ENCODE measurements at regions not wholly inside any gene's neighbourhood (a gene's known extent, or its start where the extent isn't known, plus 50 kb on each side); places are given as distances from the start of the nearest gene placed in this dataset.
"Not testable (repeated sequence)": the region's sequence is repeated elsewhere in the genome, so short reads cannot be mapped to it uniquely, and the experiment has no call there.

- Histone ChIP-seq H3K4me3 (replicated peaks in 1 of 3; ENCODE audit: insufficient read depth in 1 of 3, low read depth in 1 of 3, low read length in 3 of 3) (no peak overlapping the region), H3K36me3 (ENCODE audit: control insufficient read depth in 2 of 2, extremely low read depth in 1 of 2, insufficient read depth in 2 of 2, low read length in 2 of 2) (no peaks in the 10 kb centered on the region), H3K4me2 (ENCODE audit: insufficient read depth, low read length) (no peak overlapping the region), H3K9ac (replicated peaks; ENCODE audit: extremely low read depth, insufficient read depth, low read length) (no peak overlapping the region), H3K9me1 (replicated peaks; ENCODE audit: control insufficient read depth, extremely low read depth, insufficient read depth, low read length) (no peaks in the 10 kb centered on the region), H2AFZ (ENCODE audit: low read depth, low read length) (no peak overlapping the region), H3K79me2 (ENCODE audit: control insufficient read depth, insufficient read depth, low read length) (no peaks in the 10 kb centered on the region), H3K4me1 (ENCODE audit: control insufficient read depth, extremely low read depth, insufficient read depth, low read length) (no peaks in the 10 kb centered on the region), H3K27me3 (ENCODE audit: control insufficient read depth in 2 of 2, insufficient read depth in 2 of 2, low read length in 2 of 2) (no peaks in the 10 kb centered on the region), H3K9me3 (replicated peaks; ENCODE audit: control insufficient read depth, insufficient read depth, low read length) (no peaks in the 10 kb centered on the region), H3K27ac (ENCODE audit: insufficient read depth, low read depth, low read length) (no peak overlapping the region), H4K20me1 (replicated peaks; ENCODE audit: control insufficient read depth, extremely low read depth, insufficient read depth, low read length) (no peaks in the 10 kb centered on the region)
- DNase-seq (ENCODE audit: low read depth, low spot score): no peak
- dilution Hi-C loops (cut with MboI; ENCODE audit: extremely low pct_ligation_motif_present, low sequenced_read_pairs): no loop called here
- BruUV-seq (replicated peaks): no TSS peak
- POLR2A ChIA-PET: no interaction called here
- intact Hi-C loops (cut with micrococcal nuclease): no loop called here
- CTCF ChIA-PET: interaction anchor here (1.2 kb wide), 1 partner anchor 79 kb away, joined by 3 read pairs; no protein-coding TSS in a partner anchor
- TF ChIP-seq CTCF (IDR thresholded peaks at IDR 0.05; ENCODE audit: extremely low read depth in 1 of 2, insufficient read depth in 1 of 2, low read depth in 1 of 2, low read length in 2 of 2): no peak
- no peak for TF ChIP-seq POLR2AphosphoS5 (IDR thresholded peaks at IDR 0.05; ENCODE audit: insufficient read depth, low read depth, low read length)
- TF ChIP-seq GATA2 (IDR thresholded peaks at IDR 0.05; ENCODE audit: insufficient read depth, insufficient read length, low read depth, low read length): no peak
- no peak for TF ChIP-seq JUN (IDR thresholded peaks at IDR 0.05; ENCODE audit: borderline replicate concordance, insufficient read depth, insufficient read length, low read depth)
- TF ChIP-seq MAX (IDR thresholded peaks at IDR 0.05; ENCODE audit: insufficient read depth, insufficient read length): no peak
- no peak for TF ChIP-seq MYC (IDR thresholded peaks at IDR 0.05; ENCODE audit: low read depth, low read length)
- TF ChIP-seq FOS (IDR thresholded peaks at IDR 0.05; ENCODE audit: borderline replicate concordance, insufficient read depth, low read length): no peak
- TF ChIP-seq EZH2 (IDR thresholded peaks at IDR 0.05; ENCODE audit: borderline replicate concordance, low read depth, low read length, severe bottlenecking): no peak
- no peak for TF ChIP-seq POLR2A (IDR thresholded peaks at IDR 0.05; ENCODE audit: low read depth, low read length)
- no peak for FAIRE-seq
Measured at GRCh38 chr15:75123395-75123794, 78.3 kb upstream of the C15orf39 start.

- H3K9me1 ChIP-seq (replicated peaks; ENCODE audit: control insufficient read depth, extremely low read depth, insufficient read depth, low read length); H3K9me3 ChIP-seq (replicated peaks; ENCODE audit: control insufficient read depth, insufficient read depth, low read length); FAIRE-seq; BruUV-seq (replicated peaks); H3K4me3 ChIP-seq (replicated peaks in 1 of 3; ENCODE audit: insufficient read depth in 1 of 3, low read depth in 1 of 3, low read length in 3 of 3); POLR2A ChIA-PET; DNase-seq (ENCODE audit: low read depth, low spot score); H3K4me1 ChIP-seq (ENCODE audit: control insufficient read depth, extremely low read depth, insufficient read depth, low read length); H3K79me2 ChIP-seq (ENCODE audit: control insufficient read depth, insufficient read depth, low read length); H4K20me1 ChIP-seq (replicated peaks; ENCODE audit: control insufficient read depth, extremely low read depth, insufficient read depth, low read length); H3K9ac ChIP-seq (replicated peaks; ENCODE audit: extremely low read depth, insufficient read depth, low read length); H3K27ac ChIP-seq (ENCODE audit: insufficient read depth, low read depth, low read length); H3K27me3 ChIP-seq (ENCODE audit: control insufficient read depth in 2 of 2, insufficient read depth in 2 of 2, low read length in 2 of 2); H3K36me3 ChIP-seq (ENCODE audit: control insufficient read depth in 2 of 2, extremely low read depth in 1 of 2, insufficient read depth in 2 of 2, low read length in 2 of 2); H2AFZ ChIP-seq (ENCODE audit: low read depth, low read length); H3K4me2 ChIP-seq (ENCODE audit: insufficient read depth, low read length); dilution Hi-C loops (cut with MboI; ENCODE audit: extremely low pct_ligation_motif_present, low sequenced_read_pairs): not testable (repeated sequence)
- intact Hi-C loops (cut with micrococcal nuclease): loop anchor here (2.0 kb wide), 1 partner anchor 15 kb away; no protein-coding TSS in a partner anchor
- CTCF ChIA-PET: interaction anchor here (1.2 kb wide), 2 partner anchors 9 to 80 kb away, joined by 3 to 4 read pairs; no protein-coding TSS in a partner anchor
Measured at GRCh38 chr15:75124278-75124677, 77.4 kb upstream of the C15orf39 start.

Measured in endothelial cell of umbilical vein (primary cell).